Activated B cell treated with CpG ODN at 0.5 μM for 24 hours (primary cell): ENCODE measurements at regions not wholly inside any gene's neighbourhood (a gene's known extent, or its start where the extent isn't known, plus 50 kb on each side); places are given as distances from the start of the nearest gene placed in this dataset.

Experiments used
- ATAC-seq: fragments of 200-7000 bp; cut with Tn5 transposase; one replicate; pipeline ENCODE4 v1.10.0; 2021; ENCODE audit warnings: low read depth, mild to moderate bottlenecking, moderate library complexity
- CTCF ChIA-PET: fragments of 350-600 bp; sonication (Branson Sonifier 250); formaldehyde crosslinking; loops from one replicate; lab custom pipeline; 2021; ENCODE audit warnings: antibody characterized with exemption; lab: Charles Lee
- POLR2A ChIA-PET: fragments of 350-600 bp; sonication (Branson Sonifier 250); formaldehyde crosslinking; loops from one replicate; lab custom pipeline; 2021; ENCODE audit warnings: antibody characterized with exemption; lab: Charles Lee
- DNase-seq: peaks from one replicate; pipeline ENCODE4 v3.0.0; 2022
- H3K27ac Mint-ChIP-seq: one replicate; pipeline ENCODE4 v1.8.0; 2020; ENCODE audit warnings: mixed read lengths
- H3K27me3 Mint-ChIP-seq: one replicate; pipeline ENCODE4 v1.8.0; 2021; ENCODE audit warnings: mixed read lengths
- H3K36me3 Mint-ChIP-seq: one replicate; pipeline ENCODE4 v1.8.0; 2021; ENCODE audit warnings: low read depth, mixed read lengths
- H3K4me1 Mint-ChIP-seq: one replicate; pipeline ENCODE4 v1.8.0; 2021; ENCODE audit warnings: mixed read lengths
- H3K4me3 Mint-ChIP-seq: one replicate; pipeline ENCODE4 v1.8.0; 2020; ENCODE audit warnings: mild to moderate bottlenecking, mixed read lengths
- H3K9me3 Mint-ChIP-seq: one replicate; pipeline ENCODE4 v1.8.0; 2020; ENCODE audit warnings: mixed read lengths
- intact Hi-C: fragments of 100-400 bp; cut with micrococcal nuclease; formaldehyde crosslinking; loops from one replicate; pipeline ENCODE4 v1.15.1; 2024
- TF ChIP-seq, protein P1 (sequence below): fragments of 200-600 bp; IDR thresholded peaks from one replicate; pipeline ENCODE4 v1.8.0; 2022; ENCODE audit warnings: antibody characterized with exemption, mild to moderate bottlenecking

GRCh38 chr1:218614031-218614430 lies 268.9 kb downstream of the TGFB2 start:
- ATAC-seq (no peak), DNase-seq (no peak)
- Mint-ChIP-seq H3K27me3 (no peaks in the 10 kb centered on the region), H3K4me1 (no peaks in the 10 kb centered on the region), H3K9me3 (peaks cover 8% of the 10 kb centered on the region), H3K36me3 (no peaks in the 10 kb centered on the region), H3K27ac (no peak overlapping the region), H3K4me3 (no peak overlapping the region)
- ChIA-PET POLR2A (no interaction called here), CTCF (no interaction called here)
- TF ChIP-seq, protein P1, sequence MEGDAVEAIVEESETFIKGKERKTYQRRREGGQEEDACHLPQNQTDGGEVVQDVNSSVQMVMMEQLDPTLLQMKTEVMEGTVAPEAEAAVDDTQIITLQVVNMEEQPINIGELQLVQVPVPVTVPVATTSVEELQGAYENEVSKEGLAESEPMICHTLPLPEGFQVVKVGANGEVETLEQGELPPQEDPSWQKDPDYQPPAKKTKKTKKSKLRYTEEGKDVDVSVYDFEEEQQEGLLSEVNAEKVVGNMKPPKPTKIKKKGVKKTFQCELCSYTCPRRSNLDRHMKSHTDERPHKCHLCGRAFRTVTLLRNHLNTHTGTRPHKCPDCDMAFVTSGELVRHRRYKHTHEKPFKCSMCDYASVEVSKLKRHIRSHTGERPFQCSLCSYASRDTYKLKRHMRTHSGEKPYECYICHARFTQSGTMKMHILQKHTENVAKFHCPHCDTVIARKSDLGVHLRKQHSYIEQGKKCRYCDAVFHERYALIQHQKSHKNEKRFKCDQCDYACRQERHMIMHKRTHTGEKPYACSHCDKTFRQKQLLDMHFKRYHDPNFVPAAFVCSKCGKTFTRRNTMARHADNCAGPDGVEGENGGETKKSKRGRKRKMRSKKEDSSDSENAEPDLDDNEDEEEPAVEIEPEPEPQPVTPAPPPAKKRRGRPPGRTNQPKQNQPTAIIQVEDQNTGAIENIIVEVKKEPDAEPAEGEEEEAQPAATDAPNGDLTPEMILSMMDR, result no peak
- intact Hi-C loops, result no loop called here

DNA sequence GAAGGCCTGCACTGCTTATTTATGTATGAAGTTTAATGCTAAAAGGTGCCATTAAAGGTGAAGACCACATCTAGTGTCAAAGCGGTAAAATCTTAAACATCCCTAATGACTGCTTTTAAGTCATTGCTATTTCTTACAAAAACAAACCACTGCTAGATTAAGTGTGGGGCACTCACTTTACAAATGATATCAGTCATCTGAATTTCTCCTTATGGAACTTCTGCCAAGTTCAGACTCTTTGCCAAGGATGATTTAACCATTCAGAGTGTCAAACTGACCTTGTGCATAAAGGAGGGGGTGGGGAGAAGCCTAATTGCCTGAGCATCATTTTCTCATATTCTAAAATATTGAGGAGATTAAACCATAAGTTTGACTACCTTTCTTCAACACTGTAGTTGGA lies 271.5 kb downstream of the TGFB2 start:
- Mint-ChIP-seq H3K4me3 (no peak overlapping the region), H3K4me1 (no peaks in the 10 kb centered on the region), H3K27me3 (no peaks in the 10 kb centered on the region), H3K36me3 (no peaks in the 10 kb centered on the region), H3K9me3 (peaks cover 8% of the 10 kb centered on the region), H3K27ac (no peak overlapping the region)
- TF ChIP-seq, protein P1, result no peak
- ChIA-PET POLR2A (no interaction called here), CTCF (no interaction called here)
- ATAC-seq, result no peak
- intact Hi-C loops, result no loop called here
- DNase-seq, result no peak

DNA sequence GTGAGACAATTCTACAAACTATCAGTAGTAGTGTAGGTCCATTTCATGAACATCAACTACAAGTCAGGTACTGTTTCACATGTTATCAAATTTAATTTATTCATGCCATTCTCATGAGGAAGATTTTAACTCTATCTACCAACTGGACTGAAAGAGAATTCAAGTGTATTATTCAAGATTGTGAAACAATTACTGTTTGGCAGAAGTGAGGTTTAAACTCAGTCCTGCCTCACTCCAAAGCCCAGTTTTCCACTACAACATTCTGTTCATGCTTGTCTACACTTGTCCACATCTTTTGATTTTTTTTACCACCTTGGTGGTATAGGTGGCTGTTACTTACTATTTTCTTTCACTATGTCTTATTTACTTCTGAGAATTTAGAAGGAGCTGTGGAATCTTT lies 272.9 kb downstream of the TGFB2 start:
- ATAC-seq, result no peak
- Mint-ChIP-seq H3K36me3 (no peaks in the 10 kb centered on the region), H3K27ac (no peak overlapping the region), H3K27me3 (no peaks in the 10 kb centered on the region), H3K4me1 (no peaks in the 10 kb centered on the region), H3K4me3 (no peak overlapping the region), H3K9me3 (peaks cover 8% of the 10 kb centered on the region)
- ChIA-PET CTCF (no interaction called here), POLR2A (no interaction called here)
- no peak for DNase-seq
- intact Hi-C loops, result no loop called here
- TF ChIP-seq, protein P1, result no peak

DNA sequence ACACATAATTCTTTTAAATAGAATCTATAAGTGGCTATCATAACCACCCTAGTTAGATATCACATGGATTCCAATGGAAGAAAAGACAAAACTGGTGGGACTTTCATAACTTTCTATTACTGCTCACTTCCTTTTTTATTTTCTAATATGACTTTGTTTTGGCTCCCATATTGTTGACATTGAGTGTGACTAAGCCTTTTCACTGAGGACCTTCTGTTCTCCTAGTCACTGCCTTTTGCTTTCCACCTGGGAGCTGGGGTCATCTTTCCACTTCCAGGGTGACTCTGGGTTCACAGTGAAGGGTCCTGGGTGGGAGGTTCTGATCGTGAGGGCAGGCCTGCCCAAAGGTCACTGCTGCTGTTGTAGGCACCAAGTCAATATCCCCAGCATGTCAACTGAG lies 275.8 kb downstream of the TGFB2 start:
- intact Hi-C loops, result no loop called here
- Mint-ChIP-seq H3K27ac (no peak overlapping the region), H3K27me3 (no peaks in the 10 kb centered on the region), H3K36me3 (no peaks in the 10 kb centered on the region), H3K9me3 (no peaks in the 10 kb centered on the region), H3K4me1 (no peaks in the 10 kb centered on the region), H3K4me3 (no peak overlapping the region)
- POLR2A ChIA-PET, result no interaction called here
- CTCF ChIA-PET, result no interaction called here
- TF ChIP-seq, protein P1, result no peak
- DNase-seq (no peak), ATAC-seq (no peak)

DNA sequence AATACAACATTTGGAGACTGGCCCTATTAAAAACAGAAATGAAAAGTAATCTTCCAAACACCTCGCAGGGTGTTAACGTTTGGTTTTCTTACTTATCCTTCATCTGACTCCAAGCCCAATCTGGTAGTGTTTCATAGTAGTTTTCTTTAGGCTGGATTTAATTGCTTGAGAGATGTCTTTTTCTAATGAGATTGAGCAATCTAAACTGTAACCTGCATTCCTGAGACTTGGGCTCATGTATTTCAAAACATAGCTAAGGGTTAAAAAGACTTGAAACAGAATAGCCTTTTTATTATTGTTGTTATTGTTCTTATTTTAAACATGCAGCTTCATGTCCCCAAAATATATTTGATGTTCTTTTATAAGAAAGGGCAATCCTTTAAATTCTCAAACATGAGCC lies 278.9 kb downstream of the TGFB2 start:
- Mint-ChIP-seq H3K27ac (no peak overlapping the region), H3K4me1 (no peaks in the 10 kb centered on the region), H3K9me3 (peaks cover 12% of the 10 kb centered on the region), H3K27me3 (no peaks in the 10 kb centered on the region), H3K36me3 (no peaks in the 10 kb centered on the region), H3K4me3 (no peak overlapping the region)
- CTCF ChIA-PET, result no interaction called here
- ATAC-seq (no peak), DNase-seq (no peak)
- intact Hi-C loops, result no loop called here
- POLR2A ChIA-PET, result no interaction called here
- TF ChIP-seq, protein P1, result no peak
